ENCODE measurements at regions not wholly inside any gene's neighbourhood (a gene's known extent, or its start where the extent isn't known, plus 50 kb on each side); places are given as distances from the start of the nearest gene placed in this dataset.

GRCh38 chr9:108762348-108763055, 93.3 kb downstream of the ACTL7B start:
- H3K9me3 ChIP-seq (replicated peaks; ENCODE audit: control insufficient read depth, insufficient read depth, low read length) = no peaks in the 10 kb centered on the region
- no peak overlapping the region for H3K27ac ChIP-seq (ENCODE audit: insufficient read depth, low read depth, low read length)
- TF ChIP-seq POLR2AphosphoS5 (IDR thresholded peaks at IDR 0.05; ENCODE audit: insufficient read depth, low read depth, low read length) (no peak), MAX (IDR thresholded peaks at IDR 0.05; ENCODE audit: insufficient read depth, insufficient read length) (no peak), POLR2A (IDR thresholded peaks at IDR 0.05; ENCODE audit: low read depth, low read length) (no peak), EZH2 (IDR thresholded peaks at IDR 0.05; ENCODE audit: borderline replicate concordance, low read depth, low read length, severe bottlenecking) (no peak), MYC (IDR thresholded peaks at IDR 0.05; ENCODE audit: low read depth, low read length) (no peak)
- dilution Hi-C loops (cut with MboI; ENCODE audit: extremely low pct_ligation_motif_present, low sequenced_read_pairs) (no loop called here), intact Hi-C loops (cut with micrococcal nuclease) (loop anchor here (1.0 to 5.0 kb wide), 6 partner anchors 190 to 1625 kb away; no protein-coding TSS in a partner anchor)
- H3K4me2 ChIP-seq (ENCODE audit: insufficient read depth, low read length) = no peak overlapping the region
- H4K20me1 ChIP-seq (replicated peaks; ENCODE audit: control insufficient read depth, extremely low read depth, insufficient read depth, low read length) = no peaks in the 10 kb centered on the region
- DNase-seq (ENCODE audit: low read depth, low spot score) (no peak), FAIRE-seq (no peak)
- CTCF ChIA-PET = interaction anchor here (0.6 to 4.3 kb wide), 25 partner anchors 13 to 1626 kb away, joined by 3 to 56 read pairs (median 5); no protein-coding TSS in a partner anchor
- H2AFZ ChIP-seq (ENCODE audit: low read depth, low read length) = no peak overlapping the region
- H3K4me3 ChIP-seq (replicated peaks in 1 of 3; ENCODE audit: insufficient read depth in 1 of 3, low read depth in 1 of 3, low read length in 3 of 3) = no peak overlapping the region
- POLR2A ChIA-PET = no interaction called here
- no peak overlapping the region for H3K9ac ChIP-seq (replicated peaks; ENCODE audit: extremely low read depth, insufficient read depth, low read length)
- H3K36me3 ChIP-seq (ENCODE audit: control insufficient read depth in 2 of 2, extremely low read depth in 1 of 2, insufficient read depth in 2 of 2, low read length in 2 of 2) = no peaks in the 10 kb centered on the region
- no peaks in the 10 kb centered on the region for H3K9me1 ChIP-seq (replicated peaks; ENCODE audit: control insufficient read depth, extremely low read depth, insufficient read depth, low read length)
- H3K79me2 ChIP-seq (ENCODE audit: control insufficient read depth, insufficient read depth, low read length) = no peaks in the 10 kb centered on the region
- no peaks in the 10 kb centered on the region for H3K4me1 ChIP-seq (ENCODE audit: control insufficient read depth, extremely low read depth, insufficient read depth, low read length)
- H3K27me3 ChIP-seq (ENCODE audit: control insufficient read depth in 2 of 2, insufficient read depth in 2 of 2, low read length in 2 of 2) = peaks cover 0 to 1% of the 10 kb centered on the region in 2 experiments
- no TSS peak for BruUV-seq (replicated peaks)

GRCh38 chr9:108761655-108762347, 94.0 kb downstream of the ACTL7B start:
- Histone ChIP-seq H3K79me2 (ENCODE audit: control insufficient read depth, insufficient read depth, low read length) (no peaks in the 10 kb centered on the region), H4K20me1 (replicated peaks; ENCODE audit: control insufficient read depth, extremely low read depth, insufficient read depth, low read length) (no peaks in the 10 kb centered on the region), H3K9ac (replicated peaks; ENCODE audit: extremely low read depth, insufficient read depth, low read length) (no peak overlapping the region), H3K9me1 (replicated peaks; ENCODE audit: control insufficient read depth, extremely low read depth, insufficient read depth, low read length) (no peaks in the 10 kb centered on the region), H3K4me1 (ENCODE audit: control insufficient read depth, extremely low read depth, insufficient read depth, low read length) (no peaks in the 10 kb centered on the region), H3K36me3 (ENCODE audit: control insufficient read depth in 2 of 2, extremely low read depth in 1 of 2, insufficient read depth in 2 of 2, low read length in 2 of 2) (no peaks in the 10 kb centered on the region), H3K27me3 (ENCODE audit: control insufficient read depth in 2 of 2, insufficient read depth in 2 of 2, low read length in 2 of 2) (peaks cover 0 to 1% of the 10 kb centered on the region in 2 experiments), H3K9me3 (replicated peaks; ENCODE audit: control insufficient read depth, insufficient read depth, low read length) (no peaks in the 10 kb centered on the region), H3K4me2 (ENCODE audit: insufficient read depth, low read length) (no peak overlapping the region), H3K27ac (ENCODE audit: insufficient read depth, low read depth, low read length) (no peak overlapping the region), H3K4me3 (replicated peaks in 1 of 3; ENCODE audit: insufficient read depth in 1 of 3, low read depth in 1 of 3, low read length in 3 of 3) (no peak overlapping the region), H2AFZ (ENCODE audit: low read depth, low read length) (no peak overlapping the region)
- dilution Hi-C loops (cut with MboI; ENCODE audit: extremely low pct_ligation_motif_present, low sequenced_read_pairs) (no loop called here), intact Hi-C loops (cut with micrococcal nuclease) (loop anchor here (1.0 to 5.0 kb wide), 10 partner anchors 190 to 1624 kb away; no protein-coding TSS in a partner anchor)
- FAIRE-seq (peak; percentile 62), DNase-seq (ENCODE audit: low read depth, low spot score) (peak; percentile 43)
- ChIA-PET CTCF (interaction anchor here (0.6 to 4.3 kb wide), 20 partner anchors 8 to 1625 kb away, joined by 3 to 56 read pairs (median 5); no protein-coding TSS in a partner anchor), POLR2A (no interaction called here)
- peak; percentile 80 to 81 for TF ChIP-seq CTCF (IDR thresholded peaks at IDR 0.05; ENCODE audit: extremely low read depth in 1 of 2, insufficient read depth in 1 of 2, low read depth in 1 of 2, low read length in 2 of 2)
- no peak for TF ChIP-seq JUN (IDR thresholded peaks at IDR 0.05; ENCODE audit: borderline replicate concordance, insufficient read depth, insufficient read length, low read depth)
- no TSS peak for BruUV-seq (replicated peaks)

Measured in endothelial cell of umbilical vein (primary cell).